ENCODE measurements at regions not wholly inside any gene's neighbourhood (a gene's known extent, or its start where the extent isn't known, plus 50 kb on each side); places are given as distances from the start of the nearest gene placed in this dataset.

- Histone ChIP-seq H3K4me2 (replicated peaks; ENCODE audit: low read depth, low read length, poor library complexity, severe bottlenecking) (no peak overlapping the region), H2AFZ (ENCODE audit: insufficient read depth, low read depth, low read length, poor library complexity, severe bottlenecking) (no peak overlapping the region), H3K9me3 (ENCODE audit: control extremely low read depth in 1 of 3, control insufficient read depth in 2 of 3, insufficient read depth in 1 of 3, low read length in 2 of 3) (no peaks in the 10 kb centered on the region), H3K79me2 (ENCODE audit: control insufficient read depth, insufficient read depth, low read length) (no peaks in the 10 kb centered on the region), H4K20me1 (ENCODE audit: control insufficient read depth, insufficient read depth, low read length, poor library complexity, severe bottlenecking) (no peaks in the 10 kb centered on the region), H3K9ac (ENCODE audit: low read length) (no peak overlapping the region), H3K27ac (ENCODE audit: low read length in 2 of 2) (no peak overlapping the region), H3K27me3 (replicated peaks in 1 of 4; ENCODE audit: control extremely low read depth in 1 of 4, control insufficient read depth in 3 of 4, insufficient read depth in 4 of 4, low read length in 3 of 4) (no peaks in the 10 kb centered on the region), H3K4me1 (ENCODE audit: control insufficient read depth in 2 of 2, insufficient read depth in 2 of 2, low read length in 2 of 2) (peaks cover 3 to 5% of the 10 kb centered on the region in 2 donors), H3K4me3 (ENCODE audit: control extremely low read depth in 1 of 5, extremely low read depth in 1 of 5, insufficient read depth in 1 of 5, low read depth in 2 of 5, low read length in 4 of 5) (no peak overlapping the region), H3K36me3 (replicated peaks in 1 of 2; ENCODE audit: control extremely low read depth in 1 of 2, control insufficient read depth in 1 of 2, extremely low read depth in 1 of 2, insufficient read depth in 2 of 2, low read length in 1 of 2) (no peaks in the 10 kb centered on the region)
- no peaks in the 10 kb centered on the region for H3K27me3 Mint-ChIP-seq
- ChIA-PET POLR2A (no interaction called here), CTCF (no interaction called here)
- peaks cover 3% of the 10 kb centered on the region for H3K4me1 Mint-ChIP-seq
- no peak for DNase-seq
- intact Hi-C loops (cut with micrococcal nuclease) = no loop called here
- no peak overlapping the region for H3K27ac Mint-ChIP-seq
- H3K9me3 Mint-ChIP-seq (ENCODE audit: insufficient read depth) = no peaks in the 10 kb centered on the region
- TF ChIP-seq, protein P1, sequence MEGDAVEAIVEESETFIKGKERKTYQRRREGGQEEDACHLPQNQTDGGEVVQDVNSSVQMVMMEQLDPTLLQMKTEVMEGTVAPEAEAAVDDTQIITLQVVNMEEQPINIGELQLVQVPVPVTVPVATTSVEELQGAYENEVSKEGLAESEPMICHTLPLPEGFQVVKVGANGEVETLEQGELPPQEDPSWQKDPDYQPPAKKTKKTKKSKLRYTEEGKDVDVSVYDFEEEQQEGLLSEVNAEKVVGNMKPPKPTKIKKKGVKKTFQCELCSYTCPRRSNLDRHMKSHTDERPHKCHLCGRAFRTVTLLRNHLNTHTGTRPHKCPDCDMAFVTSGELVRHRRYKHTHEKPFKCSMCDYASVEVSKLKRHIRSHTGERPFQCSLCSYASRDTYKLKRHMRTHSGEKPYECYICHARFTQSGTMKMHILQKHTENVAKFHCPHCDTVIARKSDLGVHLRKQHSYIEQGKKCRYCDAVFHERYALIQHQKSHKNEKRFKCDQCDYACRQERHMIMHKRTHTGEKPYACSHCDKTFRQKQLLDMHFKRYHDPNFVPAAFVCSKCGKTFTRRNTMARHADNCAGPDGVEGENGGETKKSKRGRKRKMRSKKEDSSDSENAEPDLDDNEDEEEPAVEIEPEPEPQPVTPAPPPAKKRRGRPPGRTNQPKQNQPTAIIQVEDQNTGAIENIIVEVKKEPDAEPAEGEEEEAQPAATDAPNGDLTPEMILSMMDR (IDR thresholded peaks at IDR 0.05) = no peak
- TF ChIP-seq EZH2 (IDR thresholded peaks at IDR 0.05; ENCODE audit: borderline replicate concordance, insufficient read depth, low read depth, low read length, poor library complexity, severe bottlenecking) = no peak
- ATAC-seq (ENCODE audit: low read depth) = no peak
- 88% methylated on average over 3 of the region's 4 CpGs for WGBS (ENCODE audit: insufficient coverage)
- H3K4me3 Mint-ChIP-seq = no peak overlapping the region
These were observed 161.8 kb downstream of the BTBD3 start for GRCh38 chr20:12079490-12079889.

DNA sequence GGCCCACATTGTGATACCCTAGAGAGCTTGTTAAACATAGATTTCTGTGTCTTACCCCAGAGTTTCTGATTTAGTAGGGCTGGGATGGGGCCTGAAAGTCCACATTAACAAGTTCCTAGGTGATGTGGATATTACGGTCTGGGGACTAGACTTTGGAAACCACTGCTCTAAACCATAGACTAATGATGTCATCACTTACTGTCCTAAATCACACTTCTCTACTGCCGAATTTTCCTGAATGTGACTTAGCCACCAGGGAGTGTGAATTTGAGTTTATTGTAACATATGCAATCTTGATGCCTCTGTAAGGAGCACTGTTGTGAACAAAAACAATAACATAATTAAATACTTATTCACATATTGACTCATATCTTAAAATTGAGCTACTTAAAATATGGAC is 165.6 kb downstream of the BTBD3 start:
- Histone ChIP-seq H3K9me3 (ENCODE audit: control extremely low read depth in 1 of 3, control insufficient read depth in 2 of 3, insufficient read depth in 1 of 3, low read length in 2 of 3) (no peaks in the 10 kb centered on the region), H2AFZ (ENCODE audit: insufficient read depth, low read depth, low read length, poor library complexity, severe bottlenecking) (no peak overlapping the region), H3K79me2 (ENCODE audit: control insufficient read depth, insufficient read depth, low read length) (no peaks in the 10 kb centered on the region), H3K9ac (ENCODE audit: low read length) (no peak overlapping the region), H4K20me1 (ENCODE audit: control insufficient read depth, insufficient read depth, low read length, poor library complexity, severe bottlenecking) (no peaks in the 10 kb centered on the region), H3K27me3 (replicated peaks in 1 of 4; ENCODE audit: control extremely low read depth in 1 of 4, control insufficient read depth in 3 of 4, insufficient read depth in 4 of 4, low read length in 3 of 4) (no peaks in the 10 kb centered on the region), H3K4me3 (ENCODE audit: control extremely low read depth in 1 of 5, extremely low read depth in 1 of 5, insufficient read depth in 1 of 5, low read depth in 2 of 5, low read length in 4 of 5) (no peak overlapping the region), H3K36me3 (replicated peaks in 1 of 2; ENCODE audit: control extremely low read depth in 1 of 2, control insufficient read depth in 1 of 2, extremely low read depth in 1 of 2, insufficient read depth in 2 of 2, low read length in 1 of 2) (no peaks in the 10 kb centered on the region), H3K4me1 (ENCODE audit: control insufficient read depth in 2 of 2, insufficient read depth in 2 of 2, low read length in 2 of 2) (no peaks in the 10 kb centered on the region), H3K27ac (ENCODE audit: low read length in 2 of 2) (no peak overlapping the region), H3K4me2 (replicated peaks; ENCODE audit: low read depth, low read length, poor library complexity, severe bottlenecking) (no peak overlapping the region)
- no CpG with 5 or more reads among the region's 2 CpGs for WGBS (ENCODE audit: insufficient coverage)
- Mint-ChIP-seq H3K4me3 (no peak overlapping the region), H3K27me3 (no peaks in the 10 kb centered on the region), H3K4me1 (no peaks in the 10 kb centered on the region), H3K27ac (no peak overlapping the region), H3K9me3 (ENCODE audit: insufficient read depth) (no peaks in the 10 kb centered on the region)
- intact Hi-C loops (cut with micrococcal nuclease) = no loop called here
- ChIA-PET CTCF (no interaction called here), POLR2A (no interaction called here)
- TF ChIP-seq, protein P1 (IDR thresholded peaks at IDR 0.05) = no peak
- no peak for TF ChIP-seq EZH2 (IDR thresholded peaks at IDR 0.05; ENCODE audit: borderline replicate concordance, insufficient read depth, low read depth, low read length, poor library complexity, severe bottlenecking)
- DNase-seq (no peak), ATAC-seq (ENCODE audit: low read depth) (no peak)

All from B cell (primary cell).